ENCODE measurements at regions not wholly inside any gene's neighbourhood (a gene's known extent, or its start where the extent isn't known, plus 50 kb on each side); places are given as distances from the start of the nearest gene placed in this dataset.

GRCh38 chr3:124442463-124442862 lies 287.8 kb upstream of the UMPS start:
- Histone ChIP-seq H2AFZ (no peak overlapping the region), H3K9me3 (ENCODE audit: control insufficient read depth, low read length) (no peaks in the 10 kb centered on the region), H3K27ac (no peak overlapping the region), H3K36me3 (ENCODE audit: control insufficient read depth, insufficient read depth, low read length) (no peaks in the 10 kb centered on the region), H3K4me3 (ENCODE audit: low read depth, low read length) (no peak overlapping the region), H3K27me3 (ENCODE audit: control insufficient read depth, insufficient read depth, low read length) (no peaks in the 10 kb centered on the region), H3K4me1 (no peaks in the 10 kb centered on the region), H3K9ac (no peak overlapping the region), H3K79me2 (no peaks in the 10 kb centered on the region), H3K4me2 (ENCODE audit: low read length) (no peak overlapping the region)
- TF ChIP-seq, protein P1, sequence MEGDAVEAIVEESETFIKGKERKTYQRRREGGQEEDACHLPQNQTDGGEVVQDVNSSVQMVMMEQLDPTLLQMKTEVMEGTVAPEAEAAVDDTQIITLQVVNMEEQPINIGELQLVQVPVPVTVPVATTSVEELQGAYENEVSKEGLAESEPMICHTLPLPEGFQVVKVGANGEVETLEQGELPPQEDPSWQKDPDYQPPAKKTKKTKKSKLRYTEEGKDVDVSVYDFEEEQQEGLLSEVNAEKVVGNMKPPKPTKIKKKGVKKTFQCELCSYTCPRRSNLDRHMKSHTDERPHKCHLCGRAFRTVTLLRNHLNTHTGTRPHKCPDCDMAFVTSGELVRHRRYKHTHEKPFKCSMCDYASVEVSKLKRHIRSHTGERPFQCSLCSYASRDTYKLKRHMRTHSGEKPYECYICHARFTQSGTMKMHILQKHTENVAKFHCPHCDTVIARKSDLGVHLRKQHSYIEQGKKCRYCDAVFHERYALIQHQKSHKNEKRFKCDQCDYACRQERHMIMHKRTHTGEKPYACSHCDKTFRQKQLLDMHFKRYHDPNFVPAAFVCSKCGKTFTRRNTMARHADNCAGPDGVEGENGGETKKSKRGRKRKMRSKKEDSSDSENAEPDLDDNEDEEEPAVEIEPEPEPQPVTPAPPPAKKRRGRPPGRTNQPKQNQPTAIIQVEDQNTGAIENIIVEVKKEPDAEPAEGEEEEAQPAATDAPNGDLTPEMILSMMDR (IDR thresholded peaks at IDR 0.05): no peak

GRCh38 chr3:124443446-124443845 lies 286.8 kb upstream of the UMPS start:
- no peak overlapping the region for H3K9ac ChIP-seq
- no peaks in the 10 kb centered on the region for H3K36me3 ChIP-seq (ENCODE audit: control insufficient read depth, insufficient read depth, low read length)
- TF ChIP-seq, protein P1 (IDR thresholded peaks at IDR 0.05): no peak
- H3K79me2 ChIP-seq: no peaks in the 10 kb centered on the region
- no peak overlapping the region for H2AFZ ChIP-seq
- H3K4me2 ChIP-seq (ENCODE audit: low read length): no peak overlapping the region
- H3K27me3 ChIP-seq (ENCODE audit: control insufficient read depth, insufficient read depth, low read length): no peaks in the 10 kb centered on the region
- H3K4me1 ChIP-seq: no peaks in the 10 kb centered on the region
- H3K4me3 ChIP-seq (ENCODE audit: low read depth, low read length): no peak overlapping the region
- no peak overlapping the region for H3K27ac ChIP-seq
- no peaks in the 10 kb centered on the region for H3K9me3 ChIP-seq (ENCODE audit: control insufficient read depth, low read length)

- no peaks in the 10 kb centered on the region for H3K79me2 ChIP-seq
- no peak overlapping the region for H3K4me2 ChIP-seq (ENCODE audit: low read length)
- no peak overlapping the region for H3K4me3 ChIP-seq (ENCODE audit: low read depth, low read length)
- no peak overlapping the region for H2AFZ ChIP-seq
- no peak overlapping the region for H3K9ac ChIP-seq
- H3K36me3 ChIP-seq (ENCODE audit: control insufficient read depth, insufficient read depth, low read length): no peaks in the 10 kb centered on the region
- no peaks in the 10 kb centered on the region for H3K9me3 ChIP-seq (ENCODE audit: control insufficient read depth, low read length)
- TF ChIP-seq, protein P1 (IDR thresholded peaks at IDR 0.05): no peak
- no peak overlapping the region for H3K27ac ChIP-seq
- no peaks in the 10 kb centered on the region for H3K27me3 ChIP-seq (ENCODE audit: control insufficient read depth, insufficient read depth, low read length)
- H3K4me1 ChIP-seq: no peaks in the 10 kb centered on the region
Observed at GRCh38 chr3:124444075-124444474, 286.2 kb upstream of the UMPS start.

DNA sequence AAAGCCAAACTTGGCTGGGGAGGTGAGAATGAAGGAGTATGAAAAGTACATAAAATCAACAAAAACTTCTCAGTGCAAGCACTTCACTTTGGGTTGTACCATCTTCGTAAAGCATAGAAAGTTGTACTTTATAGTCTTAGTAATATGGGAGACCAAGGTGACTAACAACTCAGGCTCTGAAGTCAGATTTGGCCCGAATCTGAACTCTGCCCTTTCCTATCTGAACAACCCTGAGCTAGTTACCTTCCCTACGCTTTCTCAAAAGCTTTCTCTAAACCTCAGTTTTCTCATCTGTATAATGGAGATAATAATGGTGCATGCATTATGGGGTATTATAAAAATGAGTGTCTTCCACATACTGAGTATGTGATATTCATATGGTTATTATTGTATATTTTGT lies 285.4 kb upstream of the UMPS start:
- no peaks in the 10 kb centered on the region for H3K4me1 ChIP-seq
- no peak overlapping the region for H3K4me3 ChIP-seq (ENCODE audit: low read depth, low read length)
- TF ChIP-seq, protein P1 (IDR thresholded peaks at IDR 0.05): no peak

DNA sequence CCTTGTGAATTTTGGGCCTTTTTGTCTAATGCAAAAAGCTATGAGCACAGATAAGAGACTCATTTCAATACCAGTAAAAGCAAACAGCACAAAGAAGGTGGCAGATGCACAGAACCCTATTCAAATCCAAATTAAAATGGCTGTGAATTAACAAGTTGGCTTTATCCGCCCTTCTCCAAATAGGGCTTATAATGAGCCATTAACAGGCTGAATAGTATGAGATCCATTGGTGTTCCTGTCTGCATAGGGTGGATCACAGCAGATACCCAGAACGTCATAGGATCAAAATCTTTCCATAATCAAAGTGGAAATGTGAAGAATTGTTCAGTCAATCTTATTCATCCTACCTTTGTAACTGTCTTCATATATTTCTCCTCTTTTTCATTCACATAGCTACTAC lies 282.4 kb upstream of the UMPS start:
- Histone ChIP-seq H3K27me3 (ENCODE audit: control insufficient read depth, insufficient read depth, low read length) (no peaks in the 10 kb centered on the region), H3K9me3 (ENCODE audit: control insufficient read depth, low read length) (no peaks in the 10 kb centered on the region), H3K36me3 (ENCODE audit: control insufficient read depth, insufficient read depth, low read length) (no peaks in the 10 kb centered on the region), H3K9ac (no peak overlapping the region), H3K4me2 (ENCODE audit: low read length) (no peak overlapping the region), H3K79me2 (no peaks in the 10 kb centered on the region), H2AFZ (no peak overlapping the region), H3K4me3 (ENCODE audit: low read depth, low read length) (no peak overlapping the region), H3K4me1 (no peaks in the 10 kb centered on the region), H3K27ac (no peak overlapping the region)
- TF ChIP-seq, protein P1 (IDR thresholded peaks at IDR 0.05): no peak

More for the DNA sequence above, 285.4 kb upstream of the UMPS start:
- Histone ChIP-seq H2AFZ (no peak overlapping the region), H3K27me3 (ENCODE audit: control insufficient read depth, insufficient read depth, low read length) (no peaks in the 10 kb centered on the region), H3K9me3 (ENCODE audit: control insufficient read depth, low read length) (no peaks in the 10 kb centered on the region), H3K4me2 (ENCODE audit: low read length) (no peak overlapping the region), H3K36me3 (ENCODE audit: control insufficient read depth, insufficient read depth, low read length) (no peaks in the 10 kb centered on the region), H3K79me2 (no peaks in the 10 kb centered on the region), H3K27ac (no peak overlapping the region), H3K9ac (no peak overlapping the region)

All from parathyroid adenoma (tissue), 2 donors.